GM20431 (cell line): ENCODE measurements at regions not wholly inside any gene's neighbourhood (a gene's known extent, or its start where the extent isn't known, plus 50 kb on each side); places are given as distances from the start of the nearest gene placed in this dataset.
"Not testable (repeated sequence)": the region's sequence is repeated elsewhere in the genome, so short reads cannot be mapped to it uniquely, and the experiment has no call there.

Experiments
- in situ Hi-C: fragments of 300-500 bp; cut with MseI, MboI; formaldehyde crosslinking; loops from one replicate; pipeline ENCODE4 v1.15.0; 2020; ENCODE audit warnings: low sequenced_read_pairs; ENCODE audit not compliant: unreplicated experiment

DNA sequence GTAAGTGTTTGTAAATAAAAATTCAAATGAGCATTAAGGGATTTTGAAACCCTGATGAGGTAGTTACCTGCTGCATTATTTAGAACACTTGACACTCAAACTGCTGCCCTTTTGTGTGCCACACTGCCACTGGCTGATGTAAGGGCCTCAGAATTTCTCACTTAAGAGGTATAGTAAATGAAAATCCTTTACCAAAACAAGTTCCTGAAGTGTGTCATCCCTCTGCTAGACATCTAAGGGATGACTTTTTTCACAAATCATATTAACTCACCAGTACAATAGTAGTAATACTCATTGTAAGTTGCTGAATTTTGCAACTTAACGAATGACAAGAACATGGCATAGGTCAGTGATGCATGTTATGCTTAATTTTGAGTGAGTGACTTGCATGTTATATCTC, 274.9 kb upstream of the UBE2E3 start:
- in situ Hi-C loops, result no loop called here

DNA sequence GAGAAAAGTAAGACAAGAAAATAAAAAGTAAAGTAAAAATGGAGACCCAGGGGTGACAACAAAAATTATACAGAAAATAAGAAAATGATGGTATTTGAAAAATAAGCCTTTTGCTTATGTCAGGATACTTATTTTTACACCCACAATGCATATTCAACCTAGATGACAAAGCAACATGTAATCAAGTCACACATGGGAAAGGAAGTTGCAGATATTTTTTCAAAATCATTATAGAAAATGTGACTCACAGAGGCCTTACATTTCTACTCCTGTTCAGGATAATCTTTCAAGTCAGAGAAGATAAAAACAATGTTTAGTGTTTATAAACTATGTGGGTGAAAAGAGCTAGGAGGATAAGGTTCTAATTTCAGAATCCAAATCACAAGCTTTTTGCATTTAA, 275.3 kb upstream of the UBE2E3 start:
- in situ Hi-C loops, result no loop called here

DNA sequence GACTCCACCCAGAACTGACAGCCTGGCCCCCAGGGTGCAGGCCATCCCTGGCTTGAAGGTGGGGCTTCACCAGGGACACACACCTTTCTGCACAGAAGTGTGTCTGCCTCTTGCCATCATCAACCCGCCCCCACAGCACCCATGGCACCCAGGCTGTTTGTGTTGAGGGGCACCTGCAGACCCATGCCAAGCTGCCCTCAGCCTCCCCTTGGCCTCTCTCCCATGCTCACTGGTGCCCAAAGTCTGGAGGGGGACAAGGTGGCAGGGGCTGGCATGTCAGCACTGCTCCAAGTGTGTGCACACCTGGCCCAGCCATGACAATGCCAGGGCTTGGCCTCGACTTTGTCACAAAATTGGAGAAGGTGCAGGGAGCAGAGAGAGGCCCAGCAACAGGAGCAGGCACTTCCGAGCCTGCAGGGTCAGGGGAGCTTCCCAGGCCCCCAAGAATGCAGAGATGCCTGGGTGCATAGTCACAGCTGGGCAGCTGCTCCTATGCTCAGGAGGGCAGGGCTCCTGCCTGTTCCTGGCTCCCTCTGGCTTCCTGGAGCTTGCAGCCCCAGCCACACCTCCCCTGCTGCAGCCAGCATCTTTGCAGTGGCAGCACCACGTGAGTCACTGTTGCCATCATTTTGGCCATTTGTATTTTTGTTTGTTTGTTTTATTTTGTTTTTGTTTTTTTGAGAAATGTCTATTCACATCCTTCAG, 280.6 kb upstream of the UBE2E3 start:
- in situ Hi-C loops, result no loop called here

DNA sequence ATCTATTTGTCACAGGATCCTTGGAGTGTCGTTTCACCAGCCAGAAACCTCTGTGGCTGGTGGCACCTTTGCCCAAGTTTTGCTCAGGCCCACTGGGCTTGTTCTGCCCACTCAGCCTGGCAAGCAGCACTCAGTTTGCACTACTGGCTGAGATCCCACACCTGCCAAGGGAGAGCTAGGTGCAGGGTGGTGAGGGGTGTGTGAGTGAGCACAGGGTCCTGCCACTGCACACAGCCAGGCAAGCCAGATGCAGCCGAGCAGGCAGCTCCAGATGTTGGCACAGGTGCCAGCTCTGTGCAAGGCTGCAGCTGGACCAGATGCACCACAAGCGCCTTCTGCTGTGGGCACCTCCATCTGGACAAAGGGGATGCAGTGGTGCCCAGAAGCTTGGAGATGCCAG, 281.7 kb upstream of the UBE2E3 start:
- in situ Hi-C loops, result no loop called here

DNA sequence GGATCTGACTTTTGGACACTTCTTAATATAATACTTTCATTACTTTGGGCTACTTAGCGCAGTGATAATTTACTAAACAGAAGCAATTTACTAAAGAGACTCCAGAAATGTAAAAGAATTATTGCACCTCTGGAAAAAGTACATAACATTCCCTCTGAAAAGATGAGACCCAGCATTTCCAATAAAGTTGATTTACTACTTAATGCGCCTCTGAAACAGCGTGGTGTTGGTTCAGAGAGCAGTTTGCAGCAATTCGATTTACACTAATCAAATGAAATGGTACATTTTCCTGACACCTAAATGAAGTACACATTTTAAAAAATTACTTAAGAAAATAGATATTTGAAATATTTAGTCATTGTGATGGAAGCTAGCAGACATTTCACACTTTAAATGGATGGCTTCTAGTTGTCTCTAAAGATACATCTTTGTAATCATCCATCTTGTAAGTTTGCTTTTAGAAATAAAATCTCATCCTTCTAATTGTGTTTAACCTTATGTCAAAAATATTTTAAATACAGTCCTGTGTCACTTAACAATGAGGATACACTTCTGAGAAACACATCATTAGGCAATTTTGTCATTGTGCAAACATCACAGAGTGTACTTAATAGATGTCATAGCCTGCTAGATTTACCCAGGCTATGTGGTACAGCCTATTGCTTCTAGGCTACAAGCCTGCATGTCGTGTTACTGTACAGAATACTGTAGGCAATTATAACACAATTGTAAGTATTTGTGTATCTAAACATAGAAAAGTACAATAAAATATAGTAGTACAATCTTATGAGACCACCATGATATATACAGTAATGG, 284.6 kb upstream of the UBE2E3 start:
- in situ Hi-C loops, result no loop called here

DNA sequence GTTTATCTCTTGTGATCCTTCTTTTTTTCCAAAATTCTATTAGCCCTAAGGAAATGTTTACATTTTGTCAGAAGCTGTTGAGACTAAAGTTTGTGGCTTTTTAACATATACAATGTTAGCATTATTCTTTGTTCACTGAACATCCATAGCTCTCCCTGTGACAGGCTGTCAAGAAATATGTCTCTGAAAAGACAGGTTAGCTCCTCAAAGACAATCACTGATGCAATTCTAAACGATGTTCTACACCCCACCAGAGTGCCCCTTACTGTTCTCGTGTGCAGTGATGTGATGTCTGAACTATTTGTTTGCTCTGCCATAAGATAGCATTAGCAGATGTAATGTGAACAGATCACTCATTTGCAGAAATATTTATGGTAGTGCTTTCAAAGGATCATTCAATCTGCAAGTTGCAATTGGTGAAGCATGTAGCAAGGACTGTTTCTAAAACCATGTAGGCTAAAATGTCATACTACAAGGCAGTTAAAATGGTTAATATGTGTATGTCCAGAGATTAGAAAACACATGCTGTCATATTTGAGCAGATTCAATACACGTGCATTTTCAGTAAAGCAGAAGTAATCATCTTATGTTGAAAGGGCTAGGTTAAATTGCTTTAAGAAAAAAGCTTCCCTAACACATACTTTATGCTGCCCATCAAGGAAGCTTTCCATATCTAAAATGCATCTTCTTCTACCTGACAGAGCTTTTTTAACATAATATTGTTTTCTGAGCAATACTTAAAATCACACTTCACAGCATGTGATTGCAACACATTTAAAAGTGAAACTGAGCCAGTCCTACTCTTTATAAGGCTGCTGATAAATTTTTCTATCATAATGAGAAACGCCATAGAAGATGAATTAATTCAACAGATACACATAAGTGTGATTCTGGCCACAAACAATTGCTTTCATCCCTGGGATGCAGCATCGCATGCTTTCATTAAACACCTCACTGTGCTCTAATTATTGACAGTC, 285.7 kb upstream of the UBE2E3 start:
- in situ Hi-C loops, result no loop called here

DNA sequence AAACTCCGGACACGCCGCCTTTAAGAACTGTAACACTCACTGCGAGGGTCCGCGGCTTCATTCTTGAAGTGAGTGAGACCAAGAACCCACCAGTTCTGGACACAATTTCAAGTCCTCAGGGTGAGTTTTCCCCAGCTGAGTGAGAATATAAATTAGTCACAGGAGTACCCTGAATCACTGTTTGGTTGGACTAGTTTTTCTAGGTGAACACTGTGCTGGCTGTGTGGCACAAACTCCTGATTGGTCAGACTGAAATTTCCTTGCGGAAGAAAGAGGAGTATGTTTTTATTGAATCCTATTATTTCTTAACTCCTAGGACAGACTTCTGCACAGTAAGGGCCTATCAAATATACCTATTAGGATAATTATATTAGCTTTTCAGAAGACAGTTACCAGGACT, 288.1 kb upstream of the UBE2E3 start:
- in situ Hi-C loops, result no loop called here

DNA sequence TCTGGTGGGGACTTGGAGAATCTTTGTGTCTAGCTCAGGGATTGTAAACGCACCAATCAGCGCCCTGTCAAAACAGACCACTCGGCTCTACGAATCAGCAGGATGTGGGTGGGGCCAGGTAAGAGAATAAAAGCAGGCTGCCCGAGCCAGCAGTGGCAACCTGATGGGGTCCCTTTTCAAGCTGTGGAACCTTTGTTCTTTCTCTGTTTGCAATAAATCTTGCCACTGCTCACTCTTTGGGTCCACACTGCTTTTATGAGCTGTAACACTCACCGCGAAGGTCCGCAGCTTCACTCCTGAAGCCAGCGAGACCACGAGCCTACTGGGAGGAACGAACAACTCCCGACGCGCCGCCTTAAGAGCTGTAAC, 288.6 kb upstream of the UBE2E3 start:
- in situ Hi-C loops, result not testable (repeated sequence)

DNA sequence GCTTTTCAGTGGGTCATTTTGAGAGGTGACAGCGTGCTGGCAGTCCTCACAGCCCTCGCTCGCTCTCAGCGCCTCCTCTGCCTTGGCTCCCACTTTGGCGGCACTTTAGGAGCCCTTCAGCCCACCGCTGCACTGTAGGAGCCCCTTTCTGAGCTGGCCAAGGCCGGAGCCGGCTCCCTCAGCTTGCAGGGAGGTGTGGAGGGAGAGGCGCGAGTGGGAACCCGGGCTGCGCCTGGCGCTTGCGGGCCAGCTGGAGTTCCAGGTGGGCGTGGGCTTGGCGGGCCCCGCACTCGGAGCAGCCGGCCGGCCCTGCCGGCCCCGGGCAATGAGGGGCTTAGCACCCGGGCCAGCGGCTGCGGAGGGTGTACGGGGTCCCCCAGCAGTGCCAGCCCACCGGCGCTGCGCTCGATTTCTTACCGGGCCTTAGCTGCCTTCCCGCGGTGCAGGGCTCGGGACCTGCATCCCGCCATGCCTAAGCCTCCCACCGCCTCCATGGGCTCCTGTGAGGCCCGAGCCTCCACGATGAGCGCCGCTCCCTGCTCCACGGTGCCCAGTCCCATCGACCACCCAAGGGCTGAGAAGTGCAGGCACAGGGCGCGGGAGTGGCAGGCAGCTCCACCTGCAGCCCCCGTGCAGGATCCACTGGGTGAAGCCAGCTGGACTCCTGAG, 289.1 kb upstream of the UBE2E3 start:
- in situ Hi-C loops, result not testable (repeated sequence)

DNA sequence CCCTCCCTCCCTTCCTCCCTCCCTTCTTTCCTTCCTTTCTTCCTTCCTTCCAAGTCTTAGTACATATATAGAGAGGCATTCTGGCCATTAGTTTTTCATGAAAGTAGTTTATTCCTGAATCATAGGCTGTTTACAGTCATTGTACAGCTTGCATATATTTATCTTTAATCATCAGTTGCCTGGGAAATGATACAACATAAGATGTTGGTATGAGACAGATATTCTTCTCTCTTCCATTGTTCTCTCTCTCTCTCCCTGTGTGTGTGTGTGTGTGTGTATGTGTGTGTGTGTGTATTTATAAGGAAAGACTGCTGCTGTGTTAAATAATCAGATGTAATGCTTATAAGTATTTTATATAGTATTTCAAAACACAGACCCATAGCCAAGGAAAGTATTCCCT, 289.8 kb upstream of the UBE2E3 start:
- in situ Hi-C loops, result no loop called here

DNA sequence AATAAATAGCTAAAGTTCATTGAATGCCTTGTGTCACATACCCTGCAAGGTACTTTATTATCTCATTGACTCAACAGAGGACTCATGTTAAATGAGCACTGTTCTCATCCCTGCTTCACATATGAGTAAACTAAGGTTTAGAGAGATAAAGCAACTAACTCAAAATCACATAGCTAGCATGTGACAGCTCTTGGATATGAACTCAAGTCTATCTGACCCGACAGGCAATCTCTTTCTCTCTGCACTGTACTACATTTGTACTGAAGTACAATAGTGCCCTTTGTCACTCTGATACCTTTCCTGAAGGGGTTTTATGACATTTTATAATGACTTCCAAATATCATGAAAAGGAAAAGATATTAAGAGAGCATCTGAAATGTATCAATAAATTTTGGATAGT, 297.5 kb upstream of the UBE2E3 start:
- in situ Hi-C loops, result no loop called here

DNA sequence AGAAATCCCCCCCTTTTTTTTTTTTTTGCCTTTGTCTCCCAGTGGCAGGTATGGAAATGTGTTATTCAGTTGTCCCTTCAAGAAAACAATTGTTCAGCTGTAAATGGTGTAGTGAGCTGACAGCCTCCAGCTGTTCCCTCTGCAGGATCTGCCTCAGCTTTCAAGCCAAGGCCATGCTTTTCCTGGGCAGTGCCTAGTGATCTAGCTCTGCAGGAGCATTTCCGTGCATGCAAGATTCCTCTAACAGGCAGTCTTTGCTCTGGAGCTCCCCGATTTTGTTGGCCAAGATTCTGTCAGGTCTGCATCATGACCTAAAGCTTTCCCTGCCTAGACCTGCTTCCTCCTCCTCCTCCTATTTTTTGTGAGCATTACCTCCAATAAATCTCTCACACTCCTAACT, 300.7 kb upstream of the UBE2E3 start:
- in situ Hi-C loops, result no loop called here

DNA sequence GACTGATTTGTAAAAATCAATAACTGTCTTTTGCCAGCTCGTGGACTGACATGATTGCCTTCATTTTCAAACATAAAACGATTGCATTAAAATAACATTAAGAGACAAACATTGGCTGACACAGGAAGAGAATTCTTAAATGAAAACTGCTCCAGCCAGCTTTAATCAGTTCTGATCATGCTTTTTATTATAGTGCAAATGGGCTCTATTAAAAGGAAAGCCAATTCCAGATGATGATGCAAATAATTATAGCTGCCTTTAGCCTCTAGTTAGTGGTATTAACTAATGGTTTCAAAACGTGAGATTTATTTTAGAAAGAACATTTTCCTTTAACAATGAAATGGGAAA, 301.8 kb upstream of the UBE2E3 start:
- in situ Hi-C loops, result no loop called here

DNA sequence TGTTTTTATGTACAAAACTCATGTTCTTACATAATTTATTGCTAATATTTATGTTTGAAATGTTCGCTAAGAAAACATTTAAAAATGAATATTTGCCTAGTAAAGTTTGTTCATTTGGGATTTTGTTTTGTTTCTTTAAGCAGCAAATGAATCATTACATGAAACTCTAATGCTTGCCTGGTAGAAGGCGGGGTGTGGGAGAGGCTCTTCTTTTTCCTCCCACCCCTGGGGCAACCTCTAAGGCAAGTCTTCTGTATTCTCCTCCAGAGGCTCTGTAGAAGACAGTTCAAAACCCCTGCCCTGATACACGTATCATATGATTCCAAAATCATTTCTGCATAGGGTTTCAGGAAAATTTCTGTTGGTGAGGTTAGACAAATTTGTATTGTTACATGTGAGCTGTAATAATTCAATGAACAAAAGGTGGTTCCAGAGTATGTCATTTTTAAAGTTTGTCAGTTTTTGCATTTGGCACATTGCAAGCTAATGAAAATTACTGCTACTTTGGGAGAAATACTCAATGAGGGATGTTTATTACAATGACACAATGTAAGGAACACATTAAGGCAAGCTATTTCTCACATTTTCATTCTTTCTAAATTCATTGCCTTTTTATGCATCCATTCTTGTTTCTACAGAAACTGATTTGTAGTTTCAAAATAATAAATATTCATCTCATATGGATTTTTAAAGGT, 302.3 kb upstream of the UBE2E3 start:
- in situ Hi-C loops, result no loop called here

DNA sequence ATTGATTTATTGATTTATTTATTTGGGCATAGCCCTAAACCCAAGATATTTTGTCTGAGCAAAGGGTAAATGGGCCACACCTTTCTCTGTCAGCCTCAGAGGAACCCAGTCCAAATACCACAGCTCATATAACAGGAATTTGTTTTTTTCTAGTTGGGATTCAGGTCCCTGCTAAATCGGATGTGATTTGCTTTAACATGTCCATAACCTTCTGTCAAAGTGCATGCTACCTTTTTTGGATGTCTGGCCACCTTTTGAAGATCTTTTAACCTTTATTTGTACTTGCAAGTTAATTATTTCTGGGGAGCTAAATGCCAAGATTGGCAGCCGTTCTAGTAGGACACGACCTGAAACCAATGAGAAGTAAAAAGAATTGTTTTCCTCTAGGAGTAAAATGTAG, 303.2 kb upstream of the UBE2E3 start:
- in situ Hi-C loops, result no loop called here

DNA sequence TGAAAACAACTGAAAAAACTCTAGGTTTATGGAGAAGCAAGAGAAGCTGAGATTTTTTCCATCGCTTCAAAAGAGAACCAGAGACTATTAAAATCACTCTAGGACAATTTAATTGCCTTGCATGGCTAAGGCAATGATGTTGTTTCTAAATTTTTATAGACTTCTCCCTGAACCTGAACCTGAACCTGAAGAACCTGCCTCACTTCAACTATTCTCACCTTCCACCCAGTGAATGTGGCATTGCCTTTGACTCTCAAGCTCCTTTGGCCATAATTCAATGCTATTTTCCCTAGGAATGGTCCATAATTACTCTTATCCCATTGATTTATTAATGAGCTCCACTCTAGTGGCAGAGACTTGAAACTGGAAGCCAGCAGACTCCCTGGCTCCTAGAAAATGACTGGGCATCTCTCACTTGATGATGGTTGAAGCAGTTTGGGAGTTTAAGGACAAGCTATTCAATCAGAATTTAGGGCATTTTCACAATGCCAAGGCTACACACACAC, 303.8 kb upstream of the UBE2E3 start:
- in situ Hi-C loops, result no loop called here

DNA sequence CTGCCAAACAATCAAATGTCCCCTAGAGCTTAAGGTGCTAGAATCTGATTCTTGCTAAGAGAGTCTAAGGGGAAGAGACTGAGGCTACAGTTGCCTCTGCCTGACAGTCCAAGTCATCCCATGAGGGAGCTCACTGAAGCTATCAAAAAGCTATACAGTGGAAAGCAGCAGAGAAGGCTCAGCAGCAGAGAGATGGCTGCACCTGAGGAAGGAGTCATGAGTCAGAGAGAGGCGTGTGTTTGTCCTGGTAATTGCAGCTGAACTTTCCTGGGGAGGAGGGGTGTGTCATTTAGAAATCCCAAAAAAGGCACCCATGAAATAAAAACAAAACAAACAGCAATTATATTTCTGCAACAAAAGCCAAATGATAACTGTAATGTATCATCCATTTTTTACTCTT, 305.2 kb upstream of the UBE2E3 start:
- in situ Hi-C loops, result no loop called here

DNA sequence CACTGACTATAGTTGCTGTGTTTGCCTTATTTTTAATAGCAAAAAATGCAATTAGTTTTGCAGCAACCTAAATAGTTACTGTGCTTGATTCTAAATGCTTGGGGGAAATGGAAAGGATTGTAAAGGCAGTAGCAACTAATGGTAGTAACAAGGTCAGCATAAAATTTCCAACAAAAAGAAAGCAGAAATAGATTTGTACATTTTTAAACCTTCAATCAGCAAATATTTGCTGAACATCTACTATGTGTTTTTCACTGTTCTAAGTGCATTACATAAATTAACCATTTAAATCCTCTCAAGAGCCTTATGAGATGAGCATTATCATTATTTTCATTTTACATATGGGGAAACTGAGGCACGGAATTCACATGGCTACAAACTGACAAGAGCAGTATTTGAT, 308.0 kb upstream of the UBE2E3 start:
- in situ Hi-C loops, result no loop called here

DNA sequence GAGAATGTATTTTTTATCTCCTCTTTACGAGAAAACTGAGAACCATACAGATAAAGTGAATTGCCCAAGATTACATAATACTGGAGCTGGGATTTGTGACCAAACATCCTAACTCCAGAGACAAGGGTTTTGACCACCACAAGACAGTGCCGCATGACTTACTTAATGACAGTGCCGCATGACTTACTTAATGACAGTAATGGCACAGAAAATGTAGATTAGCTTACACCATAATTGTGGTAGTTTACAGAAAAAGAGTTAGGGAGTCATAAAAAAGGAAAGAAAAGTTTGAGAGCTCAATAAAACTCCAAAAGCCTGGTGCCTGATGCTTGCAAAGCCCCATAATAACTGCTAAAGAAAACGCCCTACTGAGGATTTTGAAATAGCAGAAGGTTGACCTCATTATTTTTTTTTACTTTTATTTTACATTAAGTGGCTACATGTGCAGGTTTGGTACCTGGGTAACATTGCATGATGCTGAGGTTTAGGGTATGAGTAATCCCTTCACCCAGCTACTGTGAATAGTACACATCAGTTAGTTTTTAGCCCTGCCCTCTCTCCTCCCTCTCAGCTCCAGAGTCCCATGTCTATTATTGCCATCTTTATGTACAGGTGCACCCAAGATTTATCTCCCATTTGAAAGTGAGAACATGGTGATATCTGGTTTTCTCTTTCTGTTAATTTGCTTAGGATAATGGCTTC, 310.0 kb upstream of the UBE2E3 start:
- in situ Hi-C loops, result no loop called here
